ENCODE measurements at regions not wholly inside any gene's neighbourhood (a gene's known extent, or its start where the extent isn't known, plus 50 kb on each side); places are given as distances from the start of the nearest gene placed in this dataset.

- Mint-ChIP-seq H3K9me3 (no peaks in the 10 kb centered on the region), H3K4me3 (no peak overlapping the region), H3K36me3 (no peaks in the 10 kb centered on the region), H3K4me1 (peaks cover 0 to 2% (median 0%) of the 10 kb centered on the region in 4 donors), H3K27ac (no peak overlapping the region), H3K27me3 (peaks cover 0 to 12% (median 4%) of the 10 kb centered on the region in 5 donors)
- POLR2A ChIA-PET, result no interaction called here
- DNase-seq (no peak), ATAC-seq (no peak)
Measured at GRCh38 chr3:193939527-193939926, 196.4 kb upstream of the HES1 start.

- Mint-ChIP-seq H3K36me3 (no peaks in the 10 kb centered on the region), H3K27me3 (peaks cover 0 to 5% (median 4%) of the 10 kb centered on the region in 5 donors), H3K9me3 (no peaks in the 10 kb centered on the region), H3K4me1 (no peaks in the 10 kb centered on the region), H3K27ac (no peak overlapping the region), H3K4me3 (no peak overlapping the region)
- POLR2A ChIA-PET, result no interaction called here
- DNase-seq (no peak), ATAC-seq (no peak)
Measured at GRCh38 chr3:193940526-193940925, 195.4 kb upstream of the HES1 start.

GRCh38 chr3:193941486-193941885, 194.5 kb upstream of the HES1 start:
- POLR2A ChIA-PET, result no interaction called here
- Mint-ChIP-seq H3K27ac (no peak overlapping the region), H3K36me3 (no peaks in the 10 kb centered on the region), H3K4me1 (no peaks in the 10 kb centered on the region), H3K4me3 (no peak overlapping the region), H3K9me3 (no peaks in the 10 kb centered on the region), H3K27me3 (peaks cover 0 to 13% (median 9%) of the 10 kb centered on the region in 5 donors)
- no peak for ATAC-seq
- no peak for DNase-seq

GRCh38 chr3:193942516-193943055, 193.4 kb upstream of the HES1 start:
- no peak for ATAC-seq
- POLR2A ChIA-PET, result no interaction called here
- H3K9me3 Mint-ChIP-seq, result no peaks in the 10 kb centered on the region

GRCh38 chr3:193943200-193943599, 192.7 kb upstream of the HES1 start:
- H3K9me3 Mint-ChIP-seq, result no peaks in the 10 kb centered on the region

More at GRCh38 chr3:193942516-193943055, 193.4 kb upstream of the HES1 start:
- Mint-ChIP-seq H3K36me3 (no peaks in the 10 kb centered on the region), H3K4me1 (peaks cover 0 to under 1% (median 0%) of the 10 kb centered on the region in 4 donors), H3K27me3 (peaks cover 0 to 19% (median 12%) of the 10 kb centered on the region in 5 donors), H3K4me3 (no peak overlapping the region), H3K27ac (peak overlapping the region in 1 of 10 donors; percentile 2)
- DNase-seq, result no peak

GRCh38 chr3:193943851-193944517, 192.0 kb upstream of the HES1 start:
- ATAC-seq (no peak), DNase-seq (no peak)
- no peak overlapping the region for H3K4me3 Mint-ChIP-seq
- no peaks in the 10 kb centered on the region for H3K9me3 Mint-ChIP-seq
- POLR2A ChIA-PET, result no interaction called here
- no peaks in the 10 kb centered on the region for H3K36me3 Mint-ChIP-seq
- peaks cover 4 to 21% (median 12%) of the 10 kb centered on the region in 5 donors for H3K27me3 Mint-ChIP-seq
- peaks cover 0 to 7% (median 3%) of the 10 kb centered on the region in 4 donors for H3K4me1 Mint-ChIP-seq
- H3K27ac Mint-ChIP-seq, result no peak overlapping the region

More at GRCh38 chr3:193943200-193943599, 192.7 kb upstream of the HES1 start:
- peaks cover 0 to 2% (median 0%) of the 10 kb centered on the region in 4 donors for H3K4me1 Mint-ChIP-seq
- POLR2A ChIA-PET, result no interaction called here
- peaks cover 0 to 22% (median 12%) of the 10 kb centered on the region in 5 donors for H3K27me3 Mint-ChIP-seq
- no peaks in the 10 kb centered on the region for H3K36me3 Mint-ChIP-seq
- no peak overlapping the region for H3K27ac Mint-ChIP-seq
- ATAC-seq (no peak), DNase-seq (no peak)
- no peak overlapping the region for H3K4me3 Mint-ChIP-seq

GRCh38 chr3:193944518-193944884, 191.4 kb upstream of the HES1 start:
- peaks cover 4 to 21% (median 11%) of the 10 kb centered on the region in 5 donors for H3K27me3 Mint-ChIP-seq
- no peaks in the 10 kb centered on the region for H3K36me3 Mint-ChIP-seq
- H3K9me3 Mint-ChIP-seq, result no peaks in the 10 kb centered on the region
- ATAC-seq, result no peak
- H3K27ac Mint-ChIP-seq, result no peak overlapping the region
- no peak for DNase-seq
- peaks cover 0 to 7% (median 3%) of the 10 kb centered on the region in 4 donors for H3K4me1 Mint-ChIP-seq
- POLR2A ChIA-PET, result no interaction called here
- H3K4me3 Mint-ChIP-seq, result no peak overlapping the region

- Mint-ChIP-seq H3K27me3 (peaks cover 5 to 21% (median 11%) of the 10 kb centered on the region in 5 donors), H3K4me3 (no peak overlapping the region), H3K4me1 (peaks cover 0 to 7% (median 3%) of the 10 kb centered on the region in 4 donors), H3K9me3 (no peaks in the 10 kb centered on the region), H3K36me3 (no peaks in the 10 kb centered on the region), H3K27ac (no peak overlapping the region)
- ATAC-seq (no peak), DNase-seq (no peak)
- POLR2A ChIA-PET, result no interaction called here
Measured at GRCh38 chr3:193945143-193945542, 190.8 kb upstream of the HES1 start.

GRCh38 chr3:193946945-193947344, 189.0 kb upstream of the HES1 start:
- Mint-ChIP-seq H3K4me3 (no peak overlapping the region), H3K36me3 (no peaks in the 10 kb centered on the region), H3K27ac (no peak overlapping the region), H3K27me3 (peaks cover 5 to 21% (median 11%) of the 10 kb centered on the region in 5 donors), H3K9me3 (no peaks in the 10 kb centered on the region), H3K4me1 (peaks cover 0 to 7% (median 3%) of the 10 kb centered on the region in 4 donors)
- POLR2A ChIA-PET, result no interaction called here
- DNase-seq (no peak), ATAC-seq (no peak)

GRCh38 chr3:193947596-193947995, 188.4 kb upstream of the HES1 start:
- no peaks in the 10 kb centered on the region for H3K36me3 Mint-ChIP-seq
- H3K9me3 Mint-ChIP-seq, result no peaks in the 10 kb centered on the region
- no peak overlapping the region for H3K4me3 Mint-ChIP-seq
- POLR2A ChIA-PET, result no interaction called here
- H3K27ac Mint-ChIP-seq, result no peak overlapping the region
- H3K27me3 Mint-ChIP-seq, result peaks cover 7 to 21% (median 11%) of the 10 kb centered on the region in 5 donors
- H3K4me1 Mint-ChIP-seq, result peaks cover 0 to 7% (median 3%) of the 10 kb centered on the region in 4 donors
- no peak for DNase-seq
- ATAC-seq, result no peak

GRCh38 chr3:193948459-193948858, 187.5 kb upstream of the HES1 start:
- DNase-seq, result no peak
- no peaks in the 10 kb centered on the region for H3K36me3 Mint-ChIP-seq
- H3K4me3 Mint-ChIP-seq, result no peak overlapping the region
- ATAC-seq, result no peak
- POLR2A ChIA-PET, result no interaction called here
- H3K4me1 Mint-ChIP-seq, result peaks cover 0 to 7% (median 3%) of the 10 kb centered on the region in 4 donors
- peak overlapping the region in 1 of 10 donors; percentile 30 for H3K27ac Mint-ChIP-seq
- peaks cover 7 to 22% (median 11%) of the 10 kb centered on the region in 5 donors for H3K27me3 Mint-ChIP-seq
- peaks cover 0 to under 1% (median 0%) of the 10 kb centered on the region in 9 donors for H3K9me3 Mint-ChIP-seq

GRCh38 chr3:193951859-193952258, 184.1 kb upstream of the HES1 start:
- Mint-ChIP-seq H3K27me3 (peaks cover 0 to 20% (median 11%) of the 10 kb centered on the region in 5 donors), H3K4me3 (no peak overlapping the region), H3K9me3 (peaks cover 8 to 33% (median 21%) of the 10 kb centered on the region in 9 donors), H3K36me3 (peaks cover 0 to 18% (median 8%) of the 10 kb centered on the region in 3 donors), H3K27ac (no peak overlapping the region), H3K4me1 (peaks cover 0 to 7% (median 3%) of the 10 kb centered on the region in 4 donors)
- ATAC-seq (no peak), DNase-seq (no peak)
- POLR2A ChIA-PET, result no interaction called here

- Mint-ChIP-seq H3K27me3 (peaks cover 3 to 25% (median 12%) of the 10 kb centered on the region in 5 donors), H3K36me3 (peaks cover 0 to 18% (median 8%) of the 10 kb centered on the region in 3 donors), H3K9me3 (peaks cover 8 to 33% (median 21%) of the 10 kb centered on the region in 9 donors), H3K27ac (no peak overlapping the region), H3K4me1 (no peaks in the 10 kb centered on the region), H3K4me3 (no peak overlapping the region)
- POLR2A ChIA-PET, result no interaction called here
- DNase-seq, result no peak
- ATAC-seq, result no peak
Measured at GRCh38 chr3:193954752-193955151, 181.2 kb upstream of the HES1 start.

Measured in naive thymus-derived CD8-positive, alpha-beta T cell (primary cell).